Bronchial epithelial cell (primary cell): ENCODE measurements at regions not wholly inside any gene's neighbourhood (a gene's known extent, or its start where the extent isn't known, plus 50 kb on each side); places are given as distances from the start of the nearest gene placed in this dataset.

Experiments used
- DNase-seq: peaks from one replicate; pipeline ENCODE4 v3.0.0-alpha.2; 2010; ENCODE audit warnings: low read depth
- FAIRE-seq: peaks from 2 replicates; lab custom pipeline; 2011; peaks lifted over from hg19 to GRCh38; lab: Jason Lieb, UNC
- H3K27me3 ChIP-seq: 2 replicates; pipeline ENCODE4 v1.5.1; 2011; ENCODE audit warnings: low read length; ENCODE audit not compliant: control insufficient read depth, insufficient read depth
- H3K36me3 ChIP-seq: 2 replicates; pipeline ENCODE4 v1.5.1; 2011; ENCODE audit warnings: low read length; ENCODE audit not compliant: control insufficient read depth, insufficient read depth
- H3K4me3 ChIP-seq: 2 replicates; pipeline ENCODE4 v1.5.1; 2011; ENCODE audit warnings: mild to moderate bottlenecking, low read depth, low read length, control low read depth
- CTCF ChIP-seq: IDR thresholded peaks from 2 replicates; pipeline ENCODE4 v1.5.1; 2011; ENCODE audit warnings: mild to moderate bottlenecking, moderate library complexity, low read length, control low read depth, inconsistent platforms; ENCODE audit not compliant: insufficient read depth, severe bottlenecking

DNA sequence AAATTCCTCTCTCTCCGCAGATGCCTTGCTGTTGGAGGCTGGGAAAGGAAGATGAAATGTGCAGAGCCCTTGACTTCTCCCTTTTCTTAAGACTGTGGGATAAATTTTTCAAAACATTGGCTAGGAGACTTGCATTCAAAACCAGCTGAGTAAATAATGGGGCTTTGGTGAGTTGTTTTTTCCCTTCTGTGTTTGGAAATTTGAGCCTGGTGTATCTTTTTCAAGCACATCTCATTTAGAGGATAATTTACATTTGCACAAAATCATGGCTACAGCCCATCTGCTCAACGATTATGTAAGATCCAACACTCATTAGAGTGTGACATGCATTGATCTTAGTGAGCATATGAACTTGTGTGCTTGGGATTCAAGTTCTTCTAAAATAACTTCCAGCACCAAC lies 112.1 kb upstream of the ATP8B1 start:
- DNase-seq (no peak), FAIRE-seq (no peak)
- TF ChIP-seq CTCF = no peak
- H3K27me3 ChIP-seq = no peaks in the 10 kb centered on the region
- H3K36me3 ChIP-seq = no peaks in the 10 kb centered on the region
- no peak overlapping the region for H3K4me3 ChIP-seq

DNA sequence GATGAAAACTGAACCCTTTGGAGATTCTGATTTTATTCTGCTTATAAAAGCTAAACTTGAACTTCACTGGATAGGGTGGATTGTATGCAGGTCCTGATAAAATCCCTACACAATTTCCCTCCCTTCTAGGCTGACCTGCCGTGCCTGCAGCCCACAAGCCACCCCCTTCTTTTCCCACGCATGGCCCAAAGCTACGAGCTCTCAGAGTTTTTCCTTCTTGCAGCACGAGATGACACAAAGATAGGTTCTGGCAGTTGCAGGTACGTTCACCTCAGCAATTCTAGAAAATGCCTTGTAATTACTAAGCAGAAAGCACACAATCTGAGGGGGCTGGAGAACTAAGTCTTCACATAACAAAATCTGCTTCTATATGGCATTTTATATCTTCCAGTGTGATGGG lies 110.6 kb upstream of the ATP8B1 start:
- H3K4me3 ChIP-seq = no peak overlapping the region
- FAIRE-seq (no peak), DNase-seq (no peak)
- no peak for TF ChIP-seq CTCF
- no peaks in the 10 kb centered on the region for H3K27me3 ChIP-seq
- no peaks in the 10 kb centered on the region for H3K36me3 ChIP-seq

DNA sequence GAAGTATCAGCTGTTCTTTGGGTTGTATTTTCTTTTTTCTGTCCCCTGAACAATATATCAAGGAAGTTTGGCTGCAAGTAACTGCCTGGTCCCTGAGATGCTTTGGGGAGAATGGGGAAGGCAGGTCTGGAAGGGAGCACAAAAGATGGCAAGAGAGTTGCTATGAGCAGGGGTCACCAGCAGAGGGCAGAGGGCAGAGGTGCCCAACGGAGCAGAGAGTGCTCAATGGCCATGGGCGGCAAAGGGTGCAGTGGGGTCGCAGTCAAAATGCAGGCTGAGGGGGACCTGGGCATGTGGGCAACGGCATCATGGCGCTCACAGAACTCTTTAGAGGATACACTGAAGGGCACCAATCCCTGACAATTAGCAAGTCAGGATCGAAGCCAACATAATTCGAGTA lies 107.7 kb upstream of the ATP8B1 start:
- FAIRE-seq (no peak), DNase-seq (no peak)
- Histone ChIP-seq H3K36me3 (no peaks in the 10 kb centered on the region), H3K27me3 (no peaks in the 10 kb centered on the region), H3K4me3 (no peak overlapping the region)
- TF ChIP-seq CTCF = peak; percentile 55

- DNase-seq = no peak
- Histone ChIP-seq H3K36me3 (no peaks in the 10 kb centered on the region), H3K27me3 (no peaks in the 10 kb centered on the region), H3K4me3 (no peak overlapping the region)
- no peak for TF ChIP-seq CTCF
- no peak for FAIRE-seq
These were observed 107.0 kb upstream of the ATP8B1 start for GRCh38 chr18:57910134-57910533.

DNA sequence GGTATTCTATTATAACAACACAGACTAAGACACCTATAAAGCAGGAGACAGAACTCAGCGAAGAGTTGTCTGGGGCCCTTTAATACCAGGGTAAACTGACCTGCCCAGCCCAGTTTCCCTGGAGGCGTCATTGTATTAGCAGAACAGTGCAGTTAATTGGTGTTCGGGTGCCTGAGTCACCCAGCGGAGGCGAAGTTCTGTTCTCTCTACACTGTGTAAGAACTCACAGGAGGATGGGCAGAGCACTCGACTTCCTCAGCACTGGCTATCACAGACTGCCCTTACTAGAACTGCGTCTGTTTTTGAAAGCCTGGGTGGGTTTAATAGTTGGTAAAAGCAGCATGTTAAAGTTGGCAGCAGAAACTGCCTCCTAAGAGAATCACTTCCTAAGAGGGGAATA lies 106.5 kb upstream of the ATP8B1 start:
- Histone ChIP-seq H3K27me3 (no peaks in the 10 kb centered on the region), H3K4me3 (no peak overlapping the region), H3K36me3 (no peaks in the 10 kb centered on the region)
- peak; percentile 84 for DNase-seq
- FAIRE-seq = no peak
- TF ChIP-seq CTCF = no peak

GRCh38 chr18:57908092-57908491 lies 105.0 kb upstream of the ATP8B1 start:
- DNase-seq (no peak), FAIRE-seq (no peak)
- no peak for TF ChIP-seq CTCF
- Histone ChIP-seq H3K4me3 (no peak overlapping the region), H3K27me3 (no peaks in the 10 kb centered on the region), H3K36me3 (no peaks in the 10 kb centered on the region)
